Hepatic stellate cell (primary cell): ENCODE measurements at regions not wholly inside any gene's neighbourhood (a gene's known extent, or its start where the extent isn't known, plus 50 kb on each side); places are given as distances from the start of the nearest gene placed in this dataset.
"Not testable (repeated sequence)": the region's sequence is repeated elsewhere in the genome, so short reads cannot be mapped to it uniquely, and the experiment has no call there.

ENCODE experiments used
- DNase-seq: peaks from one replicate; pipeline ENCODE4 v3.0.0; 2011; ENCODE audit warnings: low spot score

- no peak for DNase-seq
Observed at GRCh38 chr20:29427201-29428060, 1830.0 kb upstream of the DEFB115 start.

- DNase-seq: no peak
Observed at GRCh38 chr20:29430531-29430930, 1826.9 kb upstream of the DEFB115 start.

- not testable (repeated sequence) for DNase-seq
Observed at GRCh38 chr20:29440721-29441120, 1816.7 kb upstream of the DEFB115 start.

- peak; percentile 7 for DNase-seq
Observed at GRCh38 chr20:29443206-29443781, 1814.2 kb upstream of the DEFB115 start.

DNA sequence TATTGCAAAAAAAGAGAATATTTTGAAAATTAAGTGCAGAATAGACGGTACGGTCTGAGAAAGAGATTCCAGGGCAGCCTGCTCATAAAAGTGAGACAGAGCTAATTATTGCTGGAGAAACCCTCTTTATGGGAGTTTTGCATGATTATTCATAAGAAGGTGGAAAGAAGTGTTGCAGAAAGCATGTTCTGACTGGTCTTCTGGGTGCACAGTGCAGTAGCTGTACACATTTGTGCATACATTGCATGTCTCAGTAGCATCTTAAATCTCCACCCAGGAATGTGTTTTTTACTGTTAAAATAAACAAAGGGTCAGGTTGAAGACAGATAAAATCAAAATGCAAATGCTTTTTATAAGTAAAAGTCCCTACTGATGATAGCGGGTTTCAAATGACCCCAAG, 1813.6 kb upstream of the DEFB115 start:
- DNase-seq: no peak

DNA sequence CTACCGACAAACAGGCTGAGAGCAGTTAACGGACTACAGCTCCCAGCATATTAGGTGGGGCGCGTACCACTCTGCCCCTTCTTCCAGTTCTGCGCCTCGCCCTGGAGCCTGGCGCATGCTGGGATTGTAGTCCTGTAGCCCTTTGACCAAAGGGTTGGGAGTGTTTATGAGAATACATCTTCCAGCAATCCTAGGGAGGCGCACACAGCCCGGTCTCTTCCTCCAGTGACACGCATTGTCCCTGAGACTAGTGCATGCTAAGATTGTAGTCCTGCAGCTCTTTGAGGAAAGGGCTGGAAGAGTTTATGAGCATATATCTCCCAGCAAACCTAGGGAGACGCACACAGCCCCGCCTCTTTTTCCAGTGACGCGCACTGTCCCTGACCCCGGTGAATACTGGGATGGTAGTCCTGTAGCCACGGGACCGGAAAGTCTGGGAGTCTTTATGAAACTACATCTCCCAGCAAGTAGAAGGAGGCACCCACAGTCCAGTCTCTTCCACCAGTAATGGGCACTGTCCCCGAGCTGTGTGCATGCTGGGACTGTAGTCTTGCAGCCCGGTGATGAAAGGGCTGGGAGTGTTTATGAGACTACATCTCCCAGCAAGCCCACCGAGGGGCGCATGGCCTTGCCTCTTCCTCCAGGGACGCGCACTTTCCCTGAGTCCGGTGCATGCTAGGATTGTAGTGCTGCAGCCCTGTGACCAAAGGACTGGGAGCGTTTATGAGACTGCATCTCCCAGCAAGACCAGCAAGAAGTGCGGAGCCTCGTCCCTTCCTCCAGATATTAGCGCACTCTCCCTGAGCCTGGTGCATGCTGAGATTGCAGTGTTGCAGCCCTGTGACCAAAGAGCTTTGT, 1812.2 kb upstream of the DEFB115 start:
- not testable (repeated sequence) for DNase-seq

DNA sequence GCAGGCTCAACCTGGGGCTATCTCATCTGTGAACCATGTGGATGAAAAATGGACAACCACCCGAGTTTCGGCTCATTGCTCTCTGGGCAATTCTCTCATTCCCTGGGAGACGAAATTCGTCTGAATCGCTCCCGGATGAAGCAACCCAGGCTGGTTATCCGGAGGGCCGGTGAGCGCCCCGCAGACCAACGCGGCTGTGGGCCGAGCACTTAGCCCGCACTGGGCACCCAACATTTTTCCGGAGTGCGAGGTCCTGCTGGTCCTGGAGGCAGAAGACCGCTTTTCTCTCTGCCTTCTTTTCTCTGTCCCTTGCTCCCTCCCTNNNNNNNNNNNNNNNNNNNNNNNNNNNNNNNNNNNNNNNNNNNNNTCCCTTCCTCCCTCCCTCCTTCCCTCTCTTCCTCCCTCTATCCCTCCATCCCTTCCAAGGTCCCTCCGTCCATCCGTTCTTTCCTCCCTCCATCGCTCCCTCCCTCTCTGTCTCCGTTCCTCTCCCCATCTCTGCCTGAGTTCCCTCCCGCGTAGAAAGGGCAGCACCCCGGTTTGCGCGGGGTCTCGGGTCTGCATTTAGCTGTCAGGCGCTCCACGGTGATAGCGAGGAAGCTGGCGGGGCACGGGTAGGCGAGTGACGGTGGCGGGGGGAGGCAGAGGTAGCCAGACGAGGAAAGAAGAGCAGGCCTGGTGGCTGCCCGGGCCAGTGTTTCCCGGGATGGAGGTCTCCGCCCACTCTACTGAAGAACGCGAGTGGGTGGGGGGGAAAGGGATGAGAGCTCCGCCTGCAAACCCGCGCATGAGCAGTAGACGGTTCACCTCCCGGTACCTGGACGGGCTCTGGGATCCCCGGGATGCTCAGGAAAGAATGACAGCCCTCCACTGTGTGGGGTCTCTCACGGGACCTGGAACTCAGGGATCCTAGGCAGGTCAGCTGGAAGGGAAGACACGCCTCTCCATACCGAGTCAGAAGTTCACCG, 1809.7 kb upstream of the DEFB115 start:
- DNase-seq: not testable (repeated sequence)

- DNase-seq: no peak
Observed at GRCh38 chr20:29448806-29449470, 1808.5 kb upstream of the DEFB115 start.

DNA sequence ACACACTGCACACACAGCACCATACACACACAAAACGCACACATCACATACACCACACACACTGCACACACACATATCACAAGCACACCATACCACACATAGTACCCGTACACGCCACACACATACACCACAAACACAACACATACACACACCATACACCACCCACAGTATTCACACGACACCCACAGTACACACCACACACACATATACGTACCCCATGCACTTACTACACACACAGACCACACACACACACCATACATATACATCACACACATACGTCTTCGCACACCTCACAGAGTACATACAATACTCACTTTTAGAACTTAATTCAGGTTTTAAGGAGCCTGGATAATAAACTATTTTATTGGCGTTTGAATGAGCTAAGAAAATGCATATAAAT, 1805.3 kb upstream of the DEFB115 start:
- no peak for DNase-seq

- not testable (repeated sequence) for DNase-seq
Observed at GRCh38 chr20:29456987-29457693, 1800.3 kb upstream of the DEFB115 start.

DNA sequence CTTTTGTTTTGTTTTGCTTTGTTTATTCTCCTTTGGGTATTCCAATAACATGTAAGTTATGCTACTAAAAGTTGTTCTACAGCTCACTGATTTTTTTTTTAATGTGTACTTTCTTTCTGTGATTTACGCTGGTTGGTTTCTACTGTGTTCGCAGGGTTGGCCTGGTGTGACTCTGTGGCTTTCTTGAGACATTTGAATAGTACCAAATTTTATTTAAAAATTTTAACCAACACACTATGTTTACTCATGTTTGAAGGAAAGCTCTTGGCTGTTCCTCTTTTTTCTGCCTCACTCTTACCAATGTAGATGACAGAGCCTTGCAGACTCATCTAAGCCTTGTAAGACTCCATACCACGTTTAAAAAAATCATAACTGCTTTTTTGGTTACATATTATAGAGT, 1784.9 kb upstream of the DEFB115 start:
- DNase-seq: no peak

- not testable (repeated sequence) for DNase-seq
Observed at GRCh38 chr20:29492840-29493239, 1764.6 kb upstream of the DEFB115 start.

- DNase-seq: not testable (repeated sequence)
Observed at GRCh38 chr20:29496767-29497166, 1760.7 kb upstream of the DEFB115 start.

GRCh38 chr20:29497261-29497671, 1760.2 kb upstream of the DEFB115 start:
- no peak for DNase-seq

GRCh38 chr20:29497684-29498083, 1759.8 kb upstream of the DEFB115 start:
- DNase-seq: not testable (repeated sequence)

DNA sequence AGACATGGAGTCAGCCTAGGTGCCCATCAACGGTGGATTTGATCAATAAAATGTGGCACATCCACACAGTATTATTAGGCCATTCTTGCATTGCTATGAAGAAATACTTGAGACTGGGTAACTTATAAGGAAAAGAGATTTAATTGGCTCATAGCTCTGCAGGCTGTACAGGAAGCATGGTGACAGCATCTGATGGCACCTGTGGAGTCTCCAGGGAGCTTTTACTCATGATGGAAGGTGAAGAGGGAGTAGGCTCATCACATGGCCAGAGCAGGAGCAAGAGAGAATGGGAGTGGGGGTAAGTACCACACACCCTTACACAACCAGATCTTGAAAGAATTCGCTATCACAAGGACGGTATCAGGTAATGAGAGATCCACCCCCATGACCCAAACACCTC, 1756.7 kb upstream of the DEFB115 start:
- DNase-seq: not testable (repeated sequence)

GRCh38 chr20:29514634-29515033, 1742.8 kb upstream of the DEFB115 start:
- DNase-seq: not testable (repeated sequence)

- not testable (repeated sequence) for DNase-seq
Observed at GRCh38 chr20:29516847-29517246, 1740.6 kb upstream of the DEFB115 start.

DNA sequence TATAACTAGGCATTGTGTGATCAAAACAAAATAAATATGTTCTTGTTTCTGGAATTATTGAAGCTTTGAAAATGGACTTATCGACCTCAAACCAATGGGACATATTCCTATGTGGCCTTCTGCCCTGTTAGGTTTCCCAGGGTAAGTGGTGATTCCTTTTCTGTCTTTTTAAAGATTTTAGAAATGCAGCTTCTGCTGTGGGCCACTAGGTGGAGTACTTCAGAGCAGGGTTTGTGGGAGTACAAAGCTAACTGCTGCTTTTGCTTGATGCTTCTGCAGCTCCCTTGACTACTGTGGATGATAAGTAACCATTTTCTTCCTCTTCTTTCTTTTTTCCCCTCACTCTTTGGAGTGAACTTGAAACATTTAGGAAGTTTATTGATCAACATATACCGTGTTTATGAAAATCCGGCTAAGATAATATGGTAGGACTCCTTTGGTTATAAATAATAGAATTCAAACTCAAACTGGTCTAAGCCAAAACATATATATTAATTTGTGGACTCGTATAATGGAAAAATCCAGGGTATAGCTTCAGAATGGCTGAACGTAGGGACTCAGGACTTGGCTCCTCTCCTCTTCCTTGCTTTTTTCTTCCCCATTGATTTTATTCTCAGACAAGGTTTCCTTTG, 1737.7 kb upstream of the DEFB115 start:
- DNase-seq: not testable (repeated sequence)
